Breast epithelium (tissue), 3 donors: ENCODE measurements at regions not wholly inside any gene's neighbourhood (a gene's known extent, or its start where the extent isn't known, plus 50 kb on each side); places are given as distances from the start of the nearest gene placed in this dataset.

Experiments used
- CTCF ChIP-seq, 3 donors: fragments of 450-650 bp; IDR thresholded peaks; one replicate each; pipeline ENCODE4 v1.5.1; 2016 to 2017; ENCODE audit warnings: antibody characterized with exemption in 3 of 3, mild to moderate bottlenecking in 3 of 3, moderate library complexity in 3 of 3
- POLR2A ChIP-seq: fragments of 450-650 bp; IDR thresholded peaks from one replicate; pipeline ENCODE4 v1.6.1; 2016; ENCODE audit warnings: antibody characterized with exemption, mild to moderate bottlenecking, moderate library complexity

DNA sequence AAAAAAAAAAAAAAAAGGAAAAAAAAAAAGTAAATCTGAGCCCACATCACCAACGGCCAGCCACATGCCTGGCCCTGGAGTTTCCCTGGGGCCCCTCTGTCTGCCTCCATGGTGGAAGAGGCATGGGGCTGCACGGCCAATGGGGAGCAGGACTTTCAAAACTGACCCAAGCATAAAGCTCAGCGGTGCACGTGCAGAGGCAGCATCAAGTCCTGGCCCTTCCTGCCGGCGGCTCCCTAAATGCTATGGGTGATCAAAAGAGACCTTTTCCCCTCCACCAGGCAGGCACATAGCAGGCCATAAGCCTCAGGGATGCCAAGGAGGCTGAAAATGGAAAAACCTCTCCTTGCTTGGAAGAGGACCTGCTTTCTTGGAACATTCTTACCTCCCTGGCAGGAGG is 94.3 kb downstream of the OAT start:
- no peak for TF ChIP-seq CTCF (IDR thresholded peaks at IDR 0.05)
- no peak for TF ChIP-seq POLR2A
